ENCODE measurements at regions not wholly inside any gene's neighbourhood (a gene's known extent, or its start where the extent isn't known, plus 50 kb on each side); places are given as distances from the start of the nearest gene placed in this dataset.
"Not testable (repeated sequence)": the region's sequence is repeated elsewhere in the genome, so short reads cannot be mapped to it uniquely, and the experiment has no call there.

GRCh38 chr1:199573047-199573446, 454.5 kb upstream of the NR5A2 start:
- DNase-seq, result no peak

DNA sequence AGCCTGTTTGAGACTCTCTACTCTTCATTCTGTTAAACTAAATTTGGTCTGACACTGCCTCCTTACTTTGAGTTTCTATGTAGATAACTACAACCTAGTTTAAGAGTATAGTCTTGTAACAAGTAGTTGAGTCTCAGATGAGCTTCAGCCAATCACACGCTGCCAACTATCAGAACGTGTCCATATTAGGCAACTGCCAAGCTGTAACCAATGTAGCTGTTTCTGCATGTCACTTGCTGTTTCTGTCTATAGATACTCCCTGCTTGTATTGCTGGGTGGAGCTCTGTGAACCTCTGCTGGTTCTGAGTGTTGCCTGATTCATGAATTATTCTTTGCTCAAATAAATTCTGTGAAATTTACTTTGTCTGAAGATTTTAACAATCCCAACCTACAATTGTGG, 452.6 kb upstream of the NR5A2 start:
- no peak for DNase-seq

GRCh38 chr1:199580300-199580699, 447.2 kb upstream of the NR5A2 start:
- DNase-seq, result no peak

DNA sequence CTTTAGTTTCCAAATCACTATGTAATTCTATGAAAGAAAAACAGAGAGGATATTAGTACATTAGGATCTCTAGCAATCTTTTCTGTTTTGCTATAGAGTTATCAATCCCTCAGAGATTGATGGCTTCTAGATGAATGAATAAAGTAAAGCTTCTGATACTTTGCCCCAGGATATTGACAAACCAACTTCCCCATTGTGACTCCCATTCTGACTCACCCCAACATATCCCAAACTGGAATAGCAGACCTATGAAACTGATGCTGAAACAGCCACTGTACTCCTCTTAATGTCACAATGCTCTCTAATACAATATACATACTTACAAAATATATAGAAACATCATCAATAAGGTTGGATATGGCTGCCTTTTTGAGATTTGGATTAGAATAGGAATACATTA, 442.1 kb upstream of the NR5A2 start:
- no peak for DNase-seq

GRCh38 chr1:199590708-199591107, 436.8 kb upstream of the NR5A2 start:
- DNase-seq, result no peak

- no peak for DNase-seq
Observed at GRCh38 chr1:199591468-199591867, 436.0 kb upstream of the NR5A2 start.

GRCh38 chr1:199593475-199593874, 434.0 kb upstream of the NR5A2 start:
- DNase-seq, result no peak

DNA sequence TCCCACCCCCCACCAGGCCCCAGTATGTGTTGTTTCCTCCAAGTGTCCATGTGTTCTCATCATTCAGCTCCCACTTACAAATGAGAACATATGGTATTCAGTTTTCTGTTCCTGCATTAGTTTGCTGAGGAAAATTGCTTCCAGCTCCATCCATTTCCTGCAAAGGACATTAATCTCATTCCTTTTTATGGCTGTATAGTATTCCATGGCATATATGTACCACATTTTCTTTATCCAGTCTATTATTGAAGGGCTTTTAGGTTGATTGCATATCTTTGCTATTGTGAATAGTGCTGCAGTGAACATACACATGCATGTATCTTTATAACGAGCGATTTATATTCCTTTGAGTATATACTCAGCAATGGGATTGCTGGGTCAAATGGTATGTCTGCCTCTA, 431.1 kb upstream of the NR5A2 start:
- not testable (repeated sequence) for DNase-seq

GRCh38 chr1:199597152-199597551, 430.4 kb upstream of the NR5A2 start:
- no peak for DNase-seq

GRCh38 chr1:199608414-199608813, 419.1 kb upstream of the NR5A2 start:
- no peak for DNase-seq

DNA sequence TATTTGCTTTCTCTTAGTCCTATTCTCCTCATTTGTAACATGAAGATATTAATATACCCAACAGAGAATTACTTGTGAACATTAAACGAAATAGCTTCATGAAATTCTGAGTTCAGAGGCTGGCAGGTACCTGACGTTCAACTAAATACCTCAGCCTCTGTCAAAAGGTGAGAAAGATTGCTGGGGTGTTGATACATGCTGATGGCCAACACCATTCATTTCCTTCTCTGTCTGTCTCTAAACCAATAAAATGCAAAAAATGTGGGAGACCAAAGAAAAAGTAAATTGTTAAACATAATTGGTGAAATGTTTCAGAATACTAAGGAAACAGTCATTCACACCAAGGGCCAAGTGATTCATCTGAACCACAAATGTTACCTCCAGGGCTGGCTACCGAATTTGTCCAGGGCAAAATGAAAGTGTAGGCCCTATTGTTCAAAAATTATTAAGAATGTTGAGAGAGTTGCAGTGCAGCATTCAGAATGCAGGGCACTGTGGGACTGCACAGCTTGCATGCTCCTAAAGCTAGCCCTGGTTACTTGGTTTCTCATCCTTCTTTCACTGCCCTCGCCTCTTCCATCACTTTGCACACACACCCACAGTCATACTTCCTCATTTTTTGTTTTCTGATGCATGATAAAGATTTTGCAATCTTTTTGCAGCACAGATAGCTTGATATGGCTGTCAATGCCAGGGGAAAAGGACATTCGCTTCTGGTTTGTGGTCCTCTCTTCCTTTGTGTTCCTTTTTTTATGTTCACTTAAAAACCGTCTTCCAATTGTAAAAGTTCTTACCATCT, 414.3 kb upstream of the NR5A2 start:
- DNase-seq, result no peak

DNA sequence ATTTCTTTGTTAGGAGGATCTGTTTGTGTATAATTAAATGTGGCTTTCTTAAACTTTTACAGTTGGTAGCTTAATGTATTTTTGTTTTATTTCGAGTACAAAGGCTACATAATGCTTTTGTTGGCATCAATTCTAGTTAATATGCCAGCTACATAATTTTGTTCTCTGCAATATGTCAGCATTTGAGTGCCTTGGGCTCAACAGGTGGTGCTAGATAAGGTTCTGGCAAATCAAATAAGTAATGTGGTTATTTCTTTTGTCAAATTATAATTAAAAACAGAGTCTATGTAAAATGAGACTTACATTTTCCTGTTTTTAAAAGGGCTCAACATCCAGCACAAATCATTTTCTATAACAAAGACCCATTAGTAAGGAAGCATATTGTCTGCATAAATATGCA, 410.6 kb upstream of the NR5A2 start:
- no peak for DNase-seq

DNA sequence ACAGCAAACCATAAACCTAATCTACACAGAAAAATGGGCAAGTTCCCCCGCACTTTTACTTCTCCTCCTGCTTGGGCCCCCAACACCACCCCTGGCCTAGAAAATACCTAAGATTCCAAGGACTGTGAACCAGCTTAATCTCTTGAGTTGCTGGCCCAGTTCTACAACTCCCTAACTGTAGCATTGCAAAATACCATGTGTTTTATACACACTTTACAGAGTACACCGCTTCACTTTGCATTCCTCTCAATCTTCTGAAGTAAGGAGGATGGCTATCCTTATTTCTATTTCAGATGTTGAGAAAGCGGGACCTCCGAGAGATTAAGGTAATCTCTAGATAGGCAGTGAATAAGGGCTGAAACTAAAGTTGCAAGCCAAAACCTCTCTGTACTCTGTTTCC, 408.3 kb upstream of the NR5A2 start:
- no peak for DNase-seq

DNA sequence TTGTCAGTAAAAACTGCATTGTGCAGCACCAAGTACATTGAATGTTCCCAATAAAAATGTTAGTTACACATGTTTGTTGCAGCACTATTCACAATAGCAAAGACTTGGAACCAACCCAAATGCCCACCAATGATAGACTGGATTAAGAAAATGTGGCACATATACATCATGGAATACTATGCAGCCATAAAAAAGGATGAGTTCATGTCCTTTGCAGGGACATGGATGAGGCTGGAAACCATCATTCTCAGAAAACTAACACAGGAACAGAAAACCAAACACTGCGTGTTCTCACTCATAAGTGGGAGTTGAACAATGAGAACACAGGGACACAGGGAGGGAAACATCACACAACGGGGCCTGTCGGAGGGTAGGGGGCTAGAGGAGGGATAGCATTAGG, 401.3 kb upstream of the NR5A2 start:
- DNase-seq, result not testable (repeated sequence)

DNA sequence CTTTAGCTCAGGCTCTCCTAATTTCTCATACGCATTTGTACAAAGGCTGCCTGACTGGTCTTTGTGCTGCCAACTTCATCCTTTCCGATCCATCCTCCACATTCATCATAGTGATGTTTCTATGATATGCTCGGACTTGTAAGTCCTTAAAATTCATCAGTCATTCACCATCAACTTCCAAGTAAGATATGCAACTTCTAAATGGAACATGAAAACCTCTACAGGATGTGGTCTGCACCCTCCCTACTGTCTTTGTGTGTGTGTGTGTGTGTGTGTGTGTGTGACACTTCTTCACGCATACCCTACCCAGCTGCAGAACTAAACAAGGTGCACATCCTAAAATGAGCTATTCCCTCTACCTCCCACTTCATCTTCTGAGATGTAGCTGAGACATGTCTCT, 397.9 kb upstream of the NR5A2 start:
- no peak for DNase-seq

DNA sequence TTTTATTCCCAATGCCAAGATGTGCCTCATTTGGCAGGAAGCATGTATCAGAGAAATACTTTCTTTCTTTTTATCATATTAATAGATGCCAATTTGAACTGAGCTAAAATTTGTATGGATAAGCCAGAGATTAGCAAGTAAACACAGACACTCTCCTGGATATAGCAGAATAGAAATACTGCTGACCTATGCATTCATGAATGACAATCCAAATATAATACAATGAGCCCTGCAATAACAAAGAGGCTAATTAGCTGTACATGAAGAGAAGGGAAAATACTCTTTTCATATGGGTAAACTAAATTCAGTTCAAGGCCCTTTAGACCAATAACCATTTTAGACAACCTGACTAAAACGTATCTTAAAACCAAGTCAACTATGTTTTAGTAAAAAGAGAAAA, 388.1 kb upstream of the NR5A2 start:
- no peak for DNase-seq

DNA sequence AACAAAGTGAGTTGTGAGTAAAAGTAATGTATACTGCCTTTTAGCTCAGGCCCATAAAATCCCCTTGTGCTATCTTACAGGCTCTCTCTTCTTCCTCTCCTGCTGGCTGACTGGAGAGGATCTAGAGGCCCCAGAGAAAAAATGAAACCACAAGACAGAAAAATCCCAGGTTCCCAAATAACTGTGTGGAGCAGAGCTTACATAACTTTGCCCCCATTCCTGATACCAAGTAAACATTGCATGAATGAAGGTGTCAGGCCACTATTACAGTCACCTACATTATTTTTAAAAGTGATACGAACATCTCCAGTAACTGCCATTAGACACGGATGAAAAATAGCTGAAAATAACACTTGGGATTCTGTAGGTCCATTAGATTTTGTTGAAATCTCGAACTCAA, 386.0 kb upstream of the NR5A2 start:
- no peak for DNase-seq

GRCh38 chr1:199644912-199645311, 382.6 kb upstream of the NR5A2 start:
- DNase-seq, result no peak

DNA sequence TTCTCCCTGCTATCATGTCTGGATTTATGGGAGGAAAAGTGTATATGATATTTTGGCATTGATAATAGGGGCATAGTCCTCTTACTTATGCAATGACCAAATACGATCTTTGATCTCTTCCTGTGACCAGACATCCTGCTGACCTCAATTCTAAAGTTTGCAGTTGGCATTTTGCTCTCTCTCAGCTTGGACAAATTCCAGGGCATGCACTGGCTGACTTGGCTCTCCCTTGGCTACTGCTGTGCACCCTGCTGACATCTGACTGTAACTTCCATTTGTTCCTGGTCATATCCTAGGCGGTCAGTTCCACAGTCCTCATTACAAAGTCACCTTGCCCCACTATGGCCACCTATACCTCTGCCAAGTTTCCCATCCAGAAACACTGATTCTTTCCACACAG, 380.7 kb upstream of the NR5A2 start:
- DNase-seq, result no peak

GRCh38 chr1:199657449-199657848, 370.1 kb upstream of the NR5A2 start:
- DNase-seq, result no peak

- DNase-seq, result no peak
Observed at GRCh38 chr1:199660071-199660470, 367.4 kb upstream of the NR5A2 start.

DNA sequence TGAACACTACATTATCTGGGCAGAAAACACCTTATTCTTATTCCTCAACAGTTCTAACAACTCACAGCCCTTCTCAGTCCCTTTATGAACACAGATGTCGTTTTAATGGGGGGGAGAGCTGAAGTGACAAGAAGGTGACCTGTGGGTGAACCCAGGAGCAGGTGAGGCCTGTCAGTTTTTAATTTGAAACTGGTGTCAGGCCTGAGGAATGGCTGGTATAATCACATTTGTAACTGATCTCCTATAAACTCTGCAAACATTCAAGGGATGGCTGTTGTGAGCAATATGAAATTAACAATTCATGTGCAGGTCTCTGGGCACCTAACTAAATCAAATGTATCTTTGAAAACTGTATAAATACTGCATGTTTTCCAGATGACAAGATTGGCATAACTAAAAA, 362.1 kb upstream of the NR5A2 start:
- DNase-seq, result no peak

- no peak for DNase-seq
Observed at GRCh38 chr1:199667089-199667488, 360.4 kb upstream of the NR5A2 start.

DNA sequence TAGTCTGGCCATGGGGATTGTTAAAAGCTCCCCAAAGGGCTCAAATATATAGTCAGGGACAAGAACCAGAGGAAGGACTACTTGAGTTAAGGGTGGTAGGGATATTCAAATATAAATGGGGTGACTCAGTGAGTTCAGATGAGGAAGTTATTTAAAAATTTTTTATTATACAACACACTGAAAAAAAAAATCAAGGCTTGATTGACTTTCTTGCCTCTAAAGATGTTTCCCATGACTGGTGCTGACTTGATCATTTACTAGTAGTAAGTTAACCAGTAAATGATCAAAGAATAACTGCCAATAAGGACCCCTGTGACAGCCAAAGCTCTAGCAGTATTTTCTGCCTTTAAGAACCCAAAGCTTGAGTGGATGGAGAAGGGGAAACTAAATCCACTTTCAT, 357.6 kb upstream of the NR5A2 start:
- no peak for DNase-seq

GRCh38 chr1:199671684-199672083, 355.8 kb upstream of the NR5A2 start:
- no peak for DNase-seq

Data from activated T-cell treated with anti-CD3 and anti-CD28 coated beads for 4 hours (primary cell).